ENCODE measurements at regions not wholly inside any gene's neighbourhood (a gene's known extent, or its start where the extent isn't known, plus 50 kb on each side); places are given as distances from the start of the nearest gene placed in this dataset.

DNA sequence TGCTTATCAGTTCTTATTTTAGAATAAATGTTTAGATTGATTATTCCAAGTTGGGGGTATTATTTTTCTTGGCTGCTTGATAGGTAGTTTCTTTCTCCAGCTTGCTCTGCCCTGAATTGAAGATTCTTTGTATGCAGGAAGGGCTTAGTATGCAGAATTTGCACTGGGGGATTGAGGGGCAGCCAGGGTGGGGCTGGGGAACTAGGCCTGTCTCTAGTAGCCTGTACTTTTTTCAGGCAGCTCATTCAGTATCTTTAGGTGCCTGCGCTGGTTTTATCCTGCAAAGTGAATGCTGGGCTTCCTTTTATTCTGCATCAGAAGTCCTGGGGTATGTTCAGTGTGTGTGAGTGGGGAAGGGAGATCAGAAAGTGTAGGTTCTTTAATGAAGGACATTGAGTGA, 228.3 kb upstream of the ELL2 start:
- TF ChIP-seq CTCF (IDR thresholded peaks at IDR 0.05) (no peak), POLR2A (IDR thresholded peaks at IDR 0.05) (no peak)
